ENCODE measurements at regions not wholly inside any gene's neighbourhood (a gene's known extent, or its start where the extent isn't known, plus 50 kb on each side); places are given as distances from the start of the nearest gene placed in this dataset.

DNA sequence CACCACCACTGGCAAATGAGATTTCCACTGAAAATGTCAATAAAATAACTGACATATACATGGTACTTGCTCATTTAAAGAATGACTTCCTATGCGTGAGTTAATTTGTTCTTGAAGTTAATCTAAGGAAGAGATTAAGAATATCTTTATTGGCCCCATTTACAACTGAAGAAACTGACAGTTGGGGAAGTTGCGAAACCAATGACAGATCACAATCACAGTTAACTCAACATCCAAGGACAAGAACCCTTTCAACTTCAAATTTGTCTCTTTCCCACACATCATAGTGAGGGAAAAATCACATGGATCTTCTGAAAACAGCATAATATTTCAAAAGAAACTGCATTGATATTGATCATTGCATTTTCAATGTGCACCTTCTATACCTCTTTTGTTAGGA is 565.4 kb downstream of the IRS1 start:
- TF ChIP-seq, protein P1, sequence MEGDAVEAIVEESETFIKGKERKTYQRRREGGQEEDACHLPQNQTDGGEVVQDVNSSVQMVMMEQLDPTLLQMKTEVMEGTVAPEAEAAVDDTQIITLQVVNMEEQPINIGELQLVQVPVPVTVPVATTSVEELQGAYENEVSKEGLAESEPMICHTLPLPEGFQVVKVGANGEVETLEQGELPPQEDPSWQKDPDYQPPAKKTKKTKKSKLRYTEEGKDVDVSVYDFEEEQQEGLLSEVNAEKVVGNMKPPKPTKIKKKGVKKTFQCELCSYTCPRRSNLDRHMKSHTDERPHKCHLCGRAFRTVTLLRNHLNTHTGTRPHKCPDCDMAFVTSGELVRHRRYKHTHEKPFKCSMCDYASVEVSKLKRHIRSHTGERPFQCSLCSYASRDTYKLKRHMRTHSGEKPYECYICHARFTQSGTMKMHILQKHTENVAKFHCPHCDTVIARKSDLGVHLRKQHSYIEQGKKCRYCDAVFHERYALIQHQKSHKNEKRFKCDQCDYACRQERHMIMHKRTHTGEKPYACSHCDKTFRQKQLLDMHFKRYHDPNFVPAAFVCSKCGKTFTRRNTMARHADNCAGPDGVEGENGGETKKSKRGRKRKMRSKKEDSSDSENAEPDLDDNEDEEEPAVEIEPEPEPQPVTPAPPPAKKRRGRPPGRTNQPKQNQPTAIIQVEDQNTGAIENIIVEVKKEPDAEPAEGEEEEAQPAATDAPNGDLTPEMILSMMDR (IDR thresholded peaks at IDR 0.05; ENCODE audit: insufficient read depth, low read length, poor library complexity, severe bottlenecking): no peak
- no peak for TF ChIP-seq EZH2phosphoT487 (conservative IDR thresholded peaks at IDR 0.05; ENCODE audit: low read length)
